GM19438 (cell line): ENCODE measurements at regions not wholly inside any gene's neighbourhood (a gene's known extent, or its start where the extent isn't known, plus 50 kb on each side); places are given as distances from the start of the nearest gene placed in this dataset.
"Not testable (repeated sequence)": the region's sequence is repeated elsewhere in the genome, so short reads cannot be mapped to it uniquely, and the experiment has no call there.

Experiments
- ATAC-seq: cut with Tn5 transposase; IDR thresholded peaks from one replicate; pipeline ENCODE4 v1.9.1; 2021; ENCODE audit warnings: low read depth; ENCODE audit not compliant: unreplicated experiment

DNA sequence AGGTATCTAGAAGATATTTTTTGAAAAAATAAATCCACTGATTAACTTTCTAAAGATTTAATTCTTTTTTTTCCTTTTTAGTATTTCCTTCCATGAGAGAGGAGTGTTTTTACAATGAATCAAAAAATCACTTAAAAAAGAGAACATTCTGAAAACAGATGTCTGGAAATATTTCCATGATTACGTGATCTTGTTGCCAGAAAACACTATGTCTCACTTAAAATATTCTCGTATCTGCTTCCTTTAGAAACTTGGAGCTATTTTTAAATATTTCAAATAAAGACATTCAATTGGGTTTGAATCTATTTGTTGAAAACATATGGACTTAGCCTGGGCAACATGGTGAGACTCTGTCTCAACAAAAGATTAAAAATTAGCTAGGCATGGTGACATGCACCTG, 232.8 kb upstream of the RASGEF1B start:
- ATAC-seq: no peak

DNA sequence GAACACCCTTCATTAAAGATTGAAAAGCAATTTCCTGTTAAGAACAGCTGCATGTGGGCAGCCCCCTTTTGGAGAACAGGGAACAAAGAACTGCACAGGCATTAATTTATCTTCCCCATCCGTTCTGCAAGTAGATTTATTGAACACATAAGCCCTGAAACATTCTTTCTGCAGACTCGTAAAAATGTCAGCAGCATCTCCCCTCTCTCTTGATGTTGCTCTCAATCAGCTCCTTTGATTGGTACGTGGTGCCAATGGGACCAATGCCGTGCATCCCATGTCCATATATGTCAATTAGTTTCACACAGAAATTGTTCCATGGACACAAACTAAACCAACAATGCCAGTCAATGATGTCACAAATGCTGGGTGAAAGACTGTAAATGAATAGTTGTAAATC, 228.5 kb upstream of the RASGEF1B start:
- no peak for ATAC-seq

DNA sequence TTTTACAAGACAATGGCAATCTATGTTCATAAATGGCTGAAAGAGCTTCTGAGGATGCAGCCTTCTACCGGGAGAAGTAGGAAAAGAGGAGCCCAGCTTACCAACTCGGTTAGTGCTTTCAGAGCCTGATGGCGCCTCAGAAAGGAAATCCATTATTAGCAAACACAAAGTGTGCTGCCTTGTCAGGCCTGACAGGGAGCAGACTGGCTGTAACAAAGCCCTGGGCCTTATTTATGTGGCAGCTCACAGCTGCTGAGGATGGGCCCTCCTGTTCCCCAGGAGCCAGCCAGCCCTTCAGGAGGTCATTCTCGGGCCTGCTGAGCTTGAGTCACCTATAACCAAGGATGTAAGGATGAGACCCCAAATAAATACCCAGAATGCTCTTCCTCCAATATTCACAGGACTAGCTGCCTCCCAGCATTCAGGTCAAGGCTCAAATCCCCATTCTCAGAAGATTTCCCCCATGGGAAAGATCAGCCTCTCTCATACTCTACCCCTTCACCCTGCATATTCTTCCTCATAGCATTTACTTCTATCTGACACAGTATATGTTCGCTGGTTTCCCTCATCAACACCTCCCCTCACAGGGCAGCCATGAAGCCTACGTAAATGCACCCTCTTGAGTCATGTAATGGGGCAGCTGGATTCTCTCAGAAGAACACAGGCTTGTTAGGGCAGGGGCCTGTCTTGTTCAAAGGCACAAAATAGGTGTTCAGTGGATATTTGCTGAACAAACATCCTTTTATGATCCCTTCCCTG, 227.0 kb upstream of the RASGEF1B start:
- no peak for ATAC-seq

DNA sequence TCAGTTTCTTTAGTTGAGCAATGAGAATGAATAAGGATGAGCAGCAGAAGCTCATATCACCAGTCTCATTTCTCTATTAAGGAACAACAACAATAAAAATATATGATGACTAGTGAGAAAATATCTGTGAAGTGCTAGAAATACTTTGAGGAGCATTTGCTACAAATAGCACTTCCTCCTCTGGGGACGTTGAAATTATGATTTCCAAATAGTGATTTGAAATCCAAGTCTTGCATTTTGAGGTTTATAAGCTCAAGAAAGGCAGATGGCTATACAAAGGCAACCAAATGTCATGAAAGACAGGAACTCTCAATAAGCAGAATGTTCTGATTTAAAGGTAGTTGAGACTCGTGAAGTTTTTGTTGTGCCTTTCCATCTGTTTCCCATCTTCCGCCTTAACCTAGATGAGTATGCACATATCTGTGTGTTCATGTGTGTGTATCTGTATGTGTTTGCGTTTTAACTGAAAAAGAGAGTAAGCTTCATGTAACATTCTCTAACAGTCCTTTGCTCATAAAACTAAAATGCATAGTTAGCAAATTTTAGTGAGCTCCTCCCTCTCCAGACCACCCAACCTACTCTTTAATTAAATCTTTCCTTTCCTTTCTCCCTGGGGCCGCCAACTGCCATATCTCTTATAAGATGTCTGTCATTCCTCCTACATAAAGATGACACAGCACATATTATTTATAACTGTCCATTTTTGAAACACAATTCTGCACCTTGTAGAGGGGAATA, 222.6 kb upstream of the RASGEF1B start:
- no peak for ATAC-seq

DNA sequence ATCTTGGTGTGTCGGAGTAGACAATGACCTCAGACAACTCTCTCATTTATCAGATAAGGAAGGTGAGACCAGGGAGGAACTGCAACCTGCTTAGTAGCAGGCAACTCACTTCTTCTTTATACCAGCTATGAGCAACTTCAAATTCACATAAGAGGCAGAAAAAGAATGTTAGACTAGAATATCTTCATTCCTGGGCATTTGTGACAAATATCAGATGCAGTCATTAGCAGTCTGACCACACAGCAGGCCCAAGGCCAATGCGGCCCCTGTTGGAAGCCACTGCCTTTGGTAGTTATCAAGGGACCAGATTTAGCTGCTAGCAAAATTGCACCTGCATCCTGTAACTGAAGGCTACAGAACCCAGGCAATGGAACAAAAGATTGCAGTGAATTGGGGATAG, 219.2 kb upstream of the RASGEF1B start:
- no peak for ATAC-seq

DNA sequence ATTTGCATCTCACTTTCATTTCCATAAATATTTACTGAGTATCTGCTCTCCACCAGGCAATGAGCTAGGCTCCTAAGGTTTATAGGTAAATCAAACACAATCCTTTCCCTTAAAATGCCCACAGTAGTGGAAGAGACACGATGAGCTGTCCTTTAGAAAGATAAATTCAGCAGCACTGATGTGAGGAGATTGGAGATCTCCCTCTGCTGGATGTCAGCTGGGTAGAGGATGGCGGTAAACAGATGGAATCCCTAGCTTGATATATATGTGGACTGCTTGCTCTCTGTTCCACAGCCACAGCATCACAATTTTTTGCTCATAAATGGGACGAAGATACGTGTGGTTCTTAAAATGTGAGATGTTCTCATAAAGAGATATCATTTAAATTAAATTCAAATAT, 216.4 kb upstream of the RASGEF1B start:
- ATAC-seq: no peak

DNA sequence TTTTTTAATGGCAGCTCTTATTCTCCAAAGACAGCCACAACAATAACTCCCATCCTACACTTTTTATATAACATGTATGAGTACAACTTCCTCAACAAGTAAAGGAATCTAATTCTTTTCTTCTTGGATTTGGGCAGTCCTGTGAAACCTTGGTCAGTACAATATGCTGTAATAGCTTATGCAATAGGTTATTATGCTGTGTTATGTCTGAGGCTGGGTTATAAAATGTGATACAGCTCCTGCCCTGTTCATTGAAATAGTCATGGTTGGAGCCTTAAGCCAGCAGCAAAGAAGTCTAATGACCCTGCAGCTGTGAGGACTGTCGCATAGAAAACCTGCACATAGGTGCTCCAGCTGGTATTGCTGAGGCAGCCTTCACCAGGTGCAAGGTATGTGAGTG, 215.8 kb upstream of the RASGEF1B start:
- no peak for ATAC-seq

DNA sequence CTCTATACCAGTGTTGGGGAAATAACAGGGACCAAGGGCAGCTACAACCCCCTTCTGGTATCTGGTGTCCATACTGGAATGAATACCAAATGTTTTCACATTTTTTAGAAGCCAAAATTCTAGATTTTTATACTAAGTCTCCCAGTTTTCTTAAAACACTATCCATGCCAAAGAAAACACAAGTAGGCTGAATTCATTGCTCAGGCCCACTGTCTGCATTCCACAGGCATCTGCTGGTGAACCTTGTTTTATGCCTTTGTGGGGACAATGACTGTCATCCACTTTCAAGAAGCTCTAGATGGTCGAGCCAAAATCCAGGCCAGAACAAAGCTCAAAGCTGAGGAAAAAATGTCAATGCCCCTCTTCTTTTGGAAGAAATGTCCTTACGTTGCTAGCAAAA, 213.4 kb upstream of the RASGEF1B start:
- ATAC-seq: no peak

DNA sequence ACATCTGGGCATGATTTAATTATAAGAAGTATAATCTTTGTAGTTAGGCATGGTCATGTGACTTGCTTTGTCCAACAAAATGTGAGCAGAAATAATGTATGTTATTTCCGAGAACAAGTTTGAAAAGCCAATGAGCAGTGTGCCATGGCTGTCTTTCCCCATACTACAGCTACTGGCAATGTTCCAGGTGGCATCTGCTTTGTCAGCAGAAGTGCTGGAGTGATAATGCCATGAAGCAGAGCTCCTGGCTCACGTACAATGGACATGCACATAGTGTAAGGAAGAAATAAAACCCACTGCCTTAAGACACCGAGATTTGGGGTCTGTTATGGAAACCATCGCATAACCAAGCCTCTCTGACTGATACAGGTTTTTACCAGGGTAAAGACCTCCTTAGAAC, 212.6 kb upstream of the RASGEF1B start:
- no peak for ATAC-seq

DNA sequence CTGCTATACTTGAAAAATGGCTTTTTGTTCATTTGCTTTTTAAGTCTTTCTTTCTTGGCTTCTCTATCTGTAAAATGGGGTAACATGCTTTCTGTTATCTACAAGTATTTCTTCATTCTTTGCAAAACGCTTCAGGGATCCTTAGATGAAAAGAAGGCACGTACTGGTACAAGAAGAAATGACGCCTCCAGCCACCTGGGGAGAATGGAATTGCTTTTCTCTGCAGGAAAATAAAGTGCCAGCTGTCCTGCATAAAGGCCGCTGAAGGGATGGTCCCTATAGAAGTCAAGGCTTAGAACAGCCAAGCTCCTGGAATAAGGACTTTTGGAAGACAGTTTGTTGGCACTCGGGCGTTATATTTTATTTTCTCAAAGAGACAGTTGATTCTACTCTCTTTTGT, 210.8 kb upstream of the RASGEF1B start:
- no peak for ATAC-seq

DNA sequence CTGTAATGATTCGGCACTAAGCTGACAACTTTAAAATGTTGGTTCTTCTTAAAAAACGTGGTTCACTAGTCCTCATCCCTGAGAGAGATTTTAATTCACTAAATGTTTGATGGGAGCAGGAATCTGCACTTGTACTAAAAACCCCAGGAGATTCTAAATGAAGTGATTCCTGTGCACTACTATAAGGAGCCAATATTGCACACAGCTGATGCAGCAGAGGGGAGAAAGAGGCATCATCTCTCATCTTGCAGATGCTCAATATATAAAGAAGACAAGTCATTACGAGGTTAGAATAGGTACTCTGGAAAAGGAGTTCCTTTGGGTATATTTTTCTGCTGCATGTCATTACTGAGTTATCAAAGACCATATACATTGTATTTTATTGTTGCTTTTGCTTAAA, 207.6 kb upstream of the RASGEF1B start:
- no peak for ATAC-seq

DNA sequence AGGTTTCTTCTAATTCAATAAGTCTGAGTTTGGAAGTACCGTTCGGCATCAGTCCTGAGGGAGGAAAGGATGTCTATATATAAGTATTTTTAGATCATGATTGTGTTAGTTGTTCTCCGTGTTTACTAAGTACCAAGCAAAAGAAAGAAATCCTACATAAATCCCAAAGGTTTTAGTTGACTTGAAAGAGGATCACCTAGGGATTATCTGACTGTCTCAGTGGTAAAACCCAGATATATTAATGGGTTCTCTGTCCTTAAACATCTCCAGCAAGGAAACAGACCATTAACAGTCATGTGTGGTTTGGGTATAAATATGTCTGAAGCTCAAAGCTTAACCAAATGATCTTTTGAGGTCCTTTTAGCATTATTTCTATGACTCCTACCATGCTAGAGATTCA, 207.1 kb upstream of the RASGEF1B start:
- ATAC-seq: no peak

DNA sequence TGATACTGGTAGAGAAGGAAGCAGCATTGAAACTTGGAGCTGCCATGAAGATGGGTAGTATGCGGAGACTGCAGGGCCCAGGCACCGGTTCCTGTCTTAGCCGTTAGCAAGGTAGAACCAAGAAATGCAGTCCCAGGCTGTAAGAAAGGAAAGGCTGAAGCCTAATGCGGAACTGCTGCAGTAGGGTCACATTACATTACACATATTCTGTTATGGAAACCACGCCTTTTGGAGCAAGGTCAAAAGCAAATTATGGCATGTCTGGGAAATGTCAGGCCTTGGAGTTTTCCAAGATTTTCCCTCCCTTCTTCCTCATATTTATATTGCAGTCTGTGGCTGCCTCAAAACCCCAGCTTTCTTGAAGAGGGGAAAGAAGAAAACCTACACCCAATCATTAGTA, 204.8 kb upstream of the RASGEF1B start:
- ATAC-seq: no peak

DNA sequence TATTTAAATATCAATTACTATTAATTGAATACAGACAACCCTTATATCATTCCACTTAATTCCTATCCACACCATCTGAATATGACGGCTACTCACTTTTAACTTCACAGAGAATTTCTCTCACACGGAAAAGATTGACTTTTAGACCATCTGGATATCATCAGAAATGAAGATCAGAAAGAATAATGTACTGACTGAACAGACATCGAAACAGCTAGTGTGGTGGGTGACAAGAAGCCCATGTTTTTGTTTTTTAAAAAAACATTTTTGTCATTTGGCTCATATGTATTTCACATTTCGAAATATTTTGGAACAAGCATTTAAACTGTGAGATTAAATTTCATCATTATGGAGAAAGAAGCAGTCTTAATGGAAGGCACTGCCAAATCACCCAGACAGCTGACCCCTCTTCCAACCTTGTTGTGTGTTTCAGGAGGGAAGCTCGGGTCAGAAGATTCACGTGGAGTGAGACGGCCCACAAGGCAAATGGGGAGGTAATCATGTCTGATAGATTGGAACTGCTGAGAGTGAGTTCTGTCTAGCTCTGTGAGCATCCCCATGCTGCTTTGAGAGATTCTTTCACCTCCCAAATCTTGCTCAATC, 204.2 kb upstream of the RASGEF1B start:
- ATAC-seq: no peak

DNA sequence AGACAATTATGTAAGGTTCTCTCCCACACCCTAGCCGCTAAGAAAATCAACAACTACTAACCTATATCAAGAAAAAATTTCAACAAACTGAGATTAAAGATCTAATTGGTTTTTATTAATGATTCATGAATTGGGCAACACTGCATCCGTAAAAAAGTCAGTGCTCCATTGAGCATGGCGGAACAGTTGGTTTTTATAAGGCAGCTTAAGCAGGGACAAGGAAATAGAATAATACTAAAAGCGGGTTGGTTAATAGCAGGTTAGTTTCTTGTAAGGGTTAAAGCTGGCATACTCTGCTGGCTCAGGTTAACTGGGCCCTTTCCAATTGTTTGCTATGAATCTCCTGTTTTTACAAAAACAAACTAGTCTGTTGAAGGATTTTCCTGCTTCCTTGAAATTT, 202.3 kb upstream of the RASGEF1B start:
- ATAC-seq: no peak

DNA sequence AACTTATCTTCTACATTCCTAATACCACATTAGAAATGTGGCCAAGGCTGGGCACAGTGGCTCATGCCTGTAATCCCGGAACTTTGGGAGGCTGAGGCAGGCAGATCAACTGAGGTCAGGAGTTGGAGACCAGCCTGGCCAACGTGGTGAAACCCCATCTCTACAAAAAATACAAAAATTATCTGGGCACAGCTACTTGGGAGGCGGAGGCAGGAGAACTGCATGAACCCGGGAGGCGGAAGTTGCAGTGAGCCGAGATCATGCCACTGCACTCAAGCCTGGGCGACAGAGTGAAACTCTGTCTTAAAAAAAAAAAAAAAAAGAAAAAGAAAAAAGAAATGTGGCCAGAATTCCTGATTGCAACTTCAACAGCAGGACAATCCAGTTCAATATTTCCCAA, 196.6 kb upstream of the RASGEF1B start:
- not testable (repeated sequence) for ATAC-seq

DNA sequence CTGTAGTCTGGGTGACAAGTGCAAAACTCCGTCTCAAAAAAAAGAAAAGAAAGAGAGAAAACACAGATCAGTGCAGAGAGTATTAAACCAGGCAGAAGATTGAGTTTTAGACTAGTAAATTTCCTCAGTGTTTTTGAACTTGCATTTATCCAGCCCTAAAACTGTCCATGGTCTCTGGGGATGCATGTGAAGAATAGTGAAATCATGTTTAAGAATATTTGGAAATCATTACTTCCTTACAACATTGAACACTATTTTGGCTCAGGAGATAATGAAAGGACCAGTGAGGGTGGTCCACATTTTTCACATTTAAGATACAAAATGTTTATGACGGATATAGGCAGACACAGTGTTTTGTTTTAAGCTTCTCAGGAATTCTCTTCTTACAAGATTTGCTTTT, 195.8 kb upstream of the RASGEF1B start:
- no peak for ATAC-seq

DNA sequence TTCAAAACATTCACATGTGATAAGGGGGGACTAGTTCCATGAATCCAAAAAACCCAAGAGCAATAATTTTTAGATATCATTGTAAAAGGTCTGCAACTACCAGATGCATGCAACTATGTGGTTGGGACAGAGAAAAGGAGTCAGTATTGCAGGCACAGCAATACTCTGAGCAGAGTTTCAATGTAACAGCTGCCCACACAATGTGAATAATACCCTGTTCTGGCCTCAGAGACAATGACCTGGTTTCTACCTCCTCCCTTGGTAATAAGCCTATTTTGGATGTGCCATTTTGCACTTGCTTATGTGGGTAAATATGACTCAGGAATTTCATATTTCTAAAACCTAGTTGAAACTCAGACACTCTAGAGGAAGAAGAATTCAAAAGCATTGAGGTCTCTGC, 194.8 kb upstream of the RASGEF1B start:
- ATAC-seq: no peak

DNA sequence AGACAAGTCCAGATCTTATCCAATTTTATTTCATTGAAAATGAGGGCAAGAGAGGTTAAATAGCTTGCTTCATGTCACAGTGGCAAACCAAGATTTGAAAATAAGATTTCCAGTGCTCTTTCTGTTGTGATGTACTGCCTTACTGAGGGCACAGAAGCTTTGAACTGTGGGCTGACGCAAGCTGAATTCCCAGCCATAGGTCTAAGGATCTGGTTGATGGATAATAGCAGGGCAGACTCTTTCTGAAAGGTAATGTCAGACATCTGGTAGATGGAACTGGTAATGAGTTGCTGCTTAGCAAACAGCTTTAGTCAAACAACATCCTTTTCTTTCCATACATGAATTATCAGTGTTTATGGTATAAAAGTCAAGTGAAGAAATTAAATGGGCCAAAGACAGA, 193.9 kb upstream of the RASGEF1B start:
- no peak for ATAC-seq

DNA sequence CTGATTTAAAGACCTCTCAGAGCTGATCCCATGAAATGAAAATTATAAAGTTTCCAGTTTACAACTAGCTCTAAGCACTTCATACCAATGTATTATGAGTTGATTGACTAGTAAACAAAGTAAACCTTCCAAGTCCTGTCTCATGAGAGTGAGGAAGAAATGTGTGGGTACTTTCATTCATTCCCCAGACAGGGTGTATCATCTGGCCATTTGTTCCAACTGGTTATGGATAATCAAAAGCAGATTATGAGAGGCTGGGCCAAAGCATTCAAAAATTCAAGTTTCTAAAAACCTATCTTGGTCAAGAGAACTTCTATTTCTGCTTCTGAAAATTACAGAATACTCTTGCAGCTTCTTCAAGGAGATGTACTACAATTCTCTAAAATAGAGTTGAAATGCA, 193.3 kb upstream of the RASGEF1B start:
- ATAC-seq: no peak

DNA sequence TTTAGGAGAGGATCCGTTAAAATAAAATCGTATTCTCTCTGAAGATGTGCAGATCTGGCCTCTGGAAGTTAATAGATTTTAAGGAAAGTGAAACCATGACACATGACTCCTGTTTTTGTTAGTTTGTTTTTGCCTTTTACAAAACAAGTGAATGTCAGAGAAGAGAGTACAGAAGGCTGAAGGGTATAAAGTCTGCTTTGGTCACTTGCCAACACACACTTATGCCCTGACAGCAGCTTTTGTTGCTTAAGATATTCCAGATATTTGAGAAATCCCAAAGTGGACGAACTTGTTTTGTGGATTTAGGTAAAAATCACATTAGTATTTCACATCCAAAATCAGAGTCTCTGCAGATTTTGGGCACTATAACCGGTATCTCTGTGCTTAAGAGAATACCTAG, 192.4 kb upstream of the RASGEF1B start:
- no peak for ATAC-seq

DNA sequence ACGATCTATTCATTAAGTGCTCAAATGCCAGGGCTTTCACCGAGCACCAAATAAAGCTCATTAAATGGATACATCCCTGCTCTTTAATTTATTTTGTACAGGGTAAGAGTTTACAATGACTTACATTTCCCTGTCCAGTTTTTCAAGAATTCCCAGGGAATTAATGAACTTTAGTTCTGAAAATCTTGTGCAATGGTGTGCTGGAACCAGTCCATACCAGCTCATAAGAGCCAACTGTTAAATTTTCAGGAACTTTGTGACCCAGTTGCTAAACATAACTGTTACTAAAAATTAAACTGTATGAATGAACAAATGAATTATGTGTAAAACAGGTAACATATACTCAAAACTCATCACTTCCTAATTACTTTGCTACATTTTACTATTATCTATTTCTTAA, 191.7 kb upstream of the RASGEF1B start:
- ATAC-seq: no peak
